Sigmoid colon (tissue), 3 donors: ENCODE measurements at regions not wholly inside any gene's neighbourhood (a gene's known extent, or its start where the extent isn't known, plus 50 kb on each side); places are given as distances from the start of the nearest gene placed in this dataset.

Experiments
- CTCF ChIP-seq, 4 experiments: fragments of 450-650 bp in 3 of 4; fragments of 200-600 bp in 1 of 4; IDR thresholded peaks; one replicate each; pipeline ENCODE4 v1.5.1; 2016 to 2019; ENCODE audit warnings: antibody characterized with exemption in 4 of 4, mild to moderate bottlenecking in 3 of 4, moderate library complexity in 2 of 4
- POLR2A ChIP-seq, 2 donors: fragments of 450-650 bp; IDR thresholded peaks; one replicate each; pipeline ENCODE4 v1.6.1; 2016; ENCODE audit warnings: antibody characterized with exemption in 2 of 2, mild to moderate bottlenecking in 2 of 2, moderate library complexity in 2 of 2

DNA sequence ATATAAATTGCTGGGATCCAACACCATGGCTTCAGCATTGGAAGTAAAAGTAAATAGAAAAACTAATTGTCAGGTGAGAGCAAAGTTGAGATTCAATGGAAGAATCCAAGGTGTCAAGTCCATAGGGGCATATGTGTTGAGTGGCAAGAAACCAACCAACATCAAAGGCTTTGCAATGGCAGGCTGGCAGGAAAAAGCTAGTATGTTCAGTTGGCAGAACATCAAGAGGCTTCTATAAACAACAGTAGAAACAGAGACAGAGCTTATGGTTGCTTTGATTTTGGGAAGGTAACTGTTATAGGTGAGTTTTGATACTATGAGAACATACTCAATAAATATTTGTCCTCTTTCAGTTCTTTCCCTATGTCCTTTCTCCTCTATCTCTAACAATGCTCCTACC lies 553.7 kb upstream of the MDGA2 start:
- TF ChIP-seq CTCF (IDR thresholded peaks at IDR 0.05) (no peak), POLR2A (IDR thresholded peaks at IDR 0.05) (no peak)
